Nephron (organoid): ENCODE measurements at regions not wholly inside any gene's neighbourhood (a gene's known extent, or its start where the extent isn't known, plus 50 kb on each side); places are given as distances from the start of the nearest gene placed in this dataset.

Experiments used
- H3K27ac Mint-ChIP-seq, 3 experiments: 2 replicates each; pipeline ENCODE4 v1.8.0; 2020; ENCODE audit warnings: mixed read lengths in 3 of 3, mild to moderate bottlenecking in 2 of 3, moderate library complexity in 1 of 3
- H3K27me3 Mint-ChIP-seq: 2 replicates; pipeline ENCODE4 v1.8.0; 2021; ENCODE audit warnings: low read depth, mild to moderate bottlenecking, moderate library complexity, mixed read lengths
- H3K36me3 Mint-ChIP-seq: 2 replicates; pipeline ENCODE4 v1.8.0; 2020; ENCODE audit warnings: low read depth, mixed read lengths
- H3K4me1 Mint-ChIP-seq: 2 replicates; pipeline ENCODE4 v1.8.0; 2020; ENCODE audit warnings: mixed read lengths
- H3K4me3 Mint-ChIP-seq, 3 experiments: 2 replicates each; pipeline ENCODE4 v1.8.0; 2020; ENCODE audit warnings: mild to moderate bottlenecking in 3 of 3, mixed read lengths in 3 of 3, moderate library complexity in 2 of 3
- H3K9me3 Mint-ChIP-seq: 2 replicates; pipeline ENCODE4 v1.8.0; 2020; ENCODE audit warnings: mixed read lengths
- TF ChIP-seq, protein P1 (sequence below), 3 experiments: fragments of 200-600 bp; sonication (generic); IDR thresholded peaks; one replicate each; pipeline ENCODE4 v1.5.0; 2021; ENCODE audit warnings: antibody characterized with exemption in 3 of 3; ENCODE audit not compliant: unreplicated experiment in 3 of 3

DNA sequence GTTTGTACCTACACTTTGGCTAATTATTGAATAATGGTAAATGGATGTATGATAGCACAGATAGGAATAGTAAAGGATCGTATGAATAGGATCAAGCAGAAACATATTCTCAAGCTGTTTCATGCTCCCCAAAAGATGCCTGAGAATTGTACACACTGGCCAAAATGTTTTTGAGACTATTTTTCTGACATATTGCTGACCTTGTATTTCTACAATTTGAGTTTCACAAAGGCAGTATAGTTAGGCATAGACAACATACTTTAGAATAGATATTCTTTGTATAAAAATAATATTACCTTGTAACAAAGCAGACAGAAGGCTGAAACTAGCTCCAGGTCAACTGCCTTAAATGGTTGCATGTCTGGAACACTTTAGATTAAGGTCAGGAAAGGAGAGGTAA, 598.4 kb downstream of the COL12A1 start:
- Mint-ChIP-seq H3K27me3 (no peaks in the 10 kb centered on the region), H3K27ac (no peak overlapping the region), H3K9me3 (no peaks in the 10 kb centered on the region), H3K36me3 (no peaks in the 10 kb centered on the region), H3K4me1 (peaks cover 25% of the 10 kb centered on the region), H3K4me3 (no peak overlapping the region)
- TF ChIP-seq, protein P1, sequence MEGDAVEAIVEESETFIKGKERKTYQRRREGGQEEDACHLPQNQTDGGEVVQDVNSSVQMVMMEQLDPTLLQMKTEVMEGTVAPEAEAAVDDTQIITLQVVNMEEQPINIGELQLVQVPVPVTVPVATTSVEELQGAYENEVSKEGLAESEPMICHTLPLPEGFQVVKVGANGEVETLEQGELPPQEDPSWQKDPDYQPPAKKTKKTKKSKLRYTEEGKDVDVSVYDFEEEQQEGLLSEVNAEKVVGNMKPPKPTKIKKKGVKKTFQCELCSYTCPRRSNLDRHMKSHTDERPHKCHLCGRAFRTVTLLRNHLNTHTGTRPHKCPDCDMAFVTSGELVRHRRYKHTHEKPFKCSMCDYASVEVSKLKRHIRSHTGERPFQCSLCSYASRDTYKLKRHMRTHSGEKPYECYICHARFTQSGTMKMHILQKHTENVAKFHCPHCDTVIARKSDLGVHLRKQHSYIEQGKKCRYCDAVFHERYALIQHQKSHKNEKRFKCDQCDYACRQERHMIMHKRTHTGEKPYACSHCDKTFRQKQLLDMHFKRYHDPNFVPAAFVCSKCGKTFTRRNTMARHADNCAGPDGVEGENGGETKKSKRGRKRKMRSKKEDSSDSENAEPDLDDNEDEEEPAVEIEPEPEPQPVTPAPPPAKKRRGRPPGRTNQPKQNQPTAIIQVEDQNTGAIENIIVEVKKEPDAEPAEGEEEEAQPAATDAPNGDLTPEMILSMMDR (IDR thresholded peaks at IDR 0.05; ENCODE audit: unreplicated experiment in 3 of 3) = no peak

GRCh38 chr6:74606582-74607071, 599.2 kb downstream of the COL12A1 start:
- Mint-ChIP-seq H3K36me3 (no peaks in the 10 kb centered on the region), H3K4me3 (no peak overlapping the region), H3K9me3 (no peaks in the 10 kb centered on the region), H3K27me3 (no peaks in the 10 kb centered on the region), H3K4me1 (peaks cover 25% of the 10 kb centered on the region), H3K27ac (peak overlapping the region in 1 of 3 experiments; percentile 5)
- TF ChIP-seq, protein P1 (IDR thresholded peaks at IDR 0.05; ENCODE audit: unreplicated experiment in 3 of 3) = no peak

GRCh38 chr6:74605922-74606581, 599.8 kb downstream of the COL12A1 start:
- no peaks in the 10 kb centered on the region for H3K27me3 Mint-ChIP-seq
- TF ChIP-seq, protein P1 (IDR thresholded peaks at IDR 0.05; ENCODE audit: unreplicated experiment in 3 of 3) = no peak
- no peaks in the 10 kb centered on the region for H3K9me3 Mint-ChIP-seq
- H3K36me3 Mint-ChIP-seq = no peaks in the 10 kb centered on the region
- H3K4me1 Mint-ChIP-seq = peaks cover 25% of the 10 kb centered on the region
- no peak overlapping the region for H3K27ac Mint-ChIP-seq
- H3K4me3 Mint-ChIP-seq = no peak overlapping the region

- H3K4me3 Mint-ChIP-seq = no peak overlapping the region
- TF ChIP-seq, protein P1 (IDR thresholded peaks at IDR 0.05; ENCODE audit: unreplicated experiment in 3 of 3) = no peak
- peaks cover 3% of the 10 kb centered on the region for H3K9me3 Mint-ChIP-seq
- peak overlapping the region in 1 of 3 experiments; percentile 41 for H3K27ac Mint-ChIP-seq
- no peaks in the 10 kb centered on the region for H3K36me3 Mint-ChIP-seq
- peaks cover 25% of the 10 kb centered on the region for H3K4me1 Mint-ChIP-seq
- no peaks in the 10 kb centered on the region for H3K27me3 Mint-ChIP-seq
These were observed 601.6 kb downstream of the COL12A1 start for GRCh38 chr6:74604279-74604678.

GRCh38 chr6:74603322-74604076, 602.4 kb downstream of the COL12A1 start:
- Mint-ChIP-seq H3K27ac (peak overlapping the region in 2 of 3 experiments; percentile 25 to 41), H3K27me3 (no peaks in the 10 kb centered on the region), H3K36me3 (no peaks in the 10 kb centered on the region), H3K4me3 (no peak overlapping the region), H3K4me1 (peaks cover 25% of the 10 kb centered on the region), H3K9me3 (peaks cover 3% of the 10 kb centered on the region)
- TF ChIP-seq, protein P1 (IDR thresholded peaks at IDR 0.05; ENCODE audit: unreplicated experiment in 3 of 3) = no peak
